GM12873 (cell line): ENCODE measurements at regions not wholly inside any gene's neighbourhood (a gene's known extent, or its start where the extent isn't known, plus 50 kb on each side); places are given as distances from the start of the nearest gene placed in this dataset.

Experiments
- CTCF ChIP-seq: IDR thresholded peaks from 2 replicates; pipeline ENCODE4 v1.5.1; 2012; ENCODE audit warnings: low read depth, mild to moderate bottlenecking, moderate library complexity, low read length, control low read depth; ENCODE audit not compliant: insufficient read depth; ENCODE audit errors: missing control alignments

- TF ChIP-seq CTCF, result no peak
Measured at GRCh38 chr14:104291123-104292000, 153.0 kb downstream of the KIF26A start.

- no peak for TF ChIP-seq CTCF
Measured at GRCh38 chr14:104292084-104292970, 153.9 kb downstream of the KIF26A start.

GRCh38 chr14:104293231-104293841 is 154.9 kb downstream of the KIF26A start:
- no peak for TF ChIP-seq CTCF

DNA sequence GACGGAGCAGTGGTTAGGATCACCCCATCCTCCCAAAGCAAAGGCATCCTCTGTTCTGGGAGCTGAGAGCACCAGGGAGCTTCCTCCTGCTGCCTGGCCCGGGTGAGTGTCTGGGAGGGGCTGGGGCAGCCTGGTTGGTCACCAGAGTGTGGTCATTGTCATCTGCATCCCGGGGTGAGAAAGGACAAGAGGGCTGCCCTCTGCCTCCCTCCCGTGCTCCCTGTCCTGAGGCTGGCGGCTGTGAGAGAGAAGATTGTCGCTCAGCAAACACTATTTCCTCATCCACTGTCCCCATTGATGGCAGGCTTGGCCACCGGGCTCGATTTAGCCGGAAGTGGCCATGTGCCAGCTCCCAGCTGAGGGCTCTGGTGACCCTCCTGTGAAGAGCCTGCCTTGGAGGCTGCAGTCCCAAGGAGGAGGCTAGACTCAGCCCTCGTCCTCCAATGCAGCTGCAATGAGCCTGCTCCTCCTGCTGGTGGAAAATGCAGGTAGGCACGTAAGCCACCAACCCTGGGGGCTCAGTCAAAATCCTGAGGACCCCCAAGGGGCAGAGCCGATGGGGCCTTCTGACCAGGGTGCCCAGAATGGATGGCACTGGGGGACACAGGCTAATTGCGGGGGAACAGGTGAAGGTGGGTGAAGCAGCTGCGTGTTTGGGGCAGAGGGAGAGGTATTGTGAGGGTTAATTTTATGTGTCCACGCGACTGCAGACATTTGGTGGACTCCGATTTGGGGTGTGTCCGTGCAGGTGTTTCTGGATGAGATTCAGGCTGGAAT is 155.7 kb downstream of the KIF26A start:
- no peak for TF ChIP-seq CTCF

DNA sequence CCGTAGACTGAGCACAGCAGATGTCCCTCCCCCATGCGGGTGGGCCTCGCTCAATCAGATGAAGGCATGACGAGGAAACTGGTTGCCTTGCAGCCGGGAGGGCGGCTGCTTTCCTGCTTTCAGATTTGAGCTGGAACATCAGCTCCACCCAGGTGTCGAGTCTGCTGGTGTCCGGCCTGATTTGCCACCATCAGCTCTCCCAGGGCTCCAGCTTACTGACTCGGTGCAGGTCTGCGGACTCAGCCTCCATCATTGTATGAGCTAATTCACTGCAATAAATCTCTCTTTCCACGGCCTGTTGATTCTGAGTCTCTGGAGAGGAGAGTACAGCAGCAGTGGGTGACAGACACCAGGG is 156.2 kb downstream of the KIF26A start:
- no peak for TF ChIP-seq CTCF

GRCh38 chr14:104294983-104295680 is 156.7 kb downstream of the KIF26A start:
- TF ChIP-seq CTCF, result no peak
